Stimulated activated naive CD8-positive, alpha-beta T cell treated with anti-CD3 and anti-CD28 coated beads, Interleukin-15, amount 100 ng/mL, for 72 hours (primary cell): ENCODE measurements at regions not wholly inside any gene's neighbourhood (a gene's known extent, or its start where the extent isn't known, plus 50 kb on each side); places are given as distances from the start of the nearest gene placed in this dataset.

Experiments
- ATAC-seq: fragments of 150-1000 bp; cut with Tn5 transposase; 2 replicates; pipeline ENCODE4 v1.10.0; 2021; ENCODE audit warnings: mild to moderate bottlenecking, moderate library complexity
- DNase-seq, 2 donors: peaks; one replicate each; pipeline ENCODE4 v3.0.0; 2021 to 2022
- H3K27ac Mint-ChIP-seq, 2 donors: one replicate each; pipeline ENCODE4 v1.8.0; 2022; ENCODE audit warnings: mild to moderate bottlenecking in 2 of 2, mixed read lengths in 2 of 2, moderate library complexity in 2 of 2
- H3K27me3 Mint-ChIP-seq: one replicate; pipeline ENCODE4 v1.8.0; 2022; ENCODE audit warnings: mixed read lengths
- H3K4me1 Mint-ChIP-seq: one replicate; pipeline ENCODE4 v1.8.0; 2022; ENCODE audit warnings: mild to moderate bottlenecking, mixed read lengths
- H3K4me3 Mint-ChIP-seq, 2 donors: one replicate each; pipeline ENCODE4 v1.8.0; 2022; ENCODE audit warnings: mild to moderate bottlenecking in 2 of 2, mixed read lengths in 2 of 2, moderate library complexity in 1 of 2
- H3K9me3 Mint-ChIP-seq, 2 donors: one replicate each; pipeline ENCODE4 v1.8.0; 2022; ENCODE audit warnings: mixed read lengths in 2 of 2

- ATAC-seq: no peak
- Mint-ChIP-seq H3K27me3 (no peaks in the 10 kb centered on the region), H3K9me3 (no peaks in the 10 kb centered on the region)
Measured at GRCh38 chr5:125778791-125779190, 644.4 kb upstream of the GRAMD2B start.

GRCh38 chr5:125785407-125785806, 637.8 kb upstream of the GRAMD2B start:
- no peaks in the 10 kb centered on the region for H3K27me3 Mint-ChIP-seq
- no peak overlapping the region for H3K4me3 Mint-ChIP-seq
- ATAC-seq: no peak
- no peaks in the 10 kb centered on the region for H3K9me3 Mint-ChIP-seq
- H3K27ac Mint-ChIP-seq: no peak overlapping the region
- H3K4me1 Mint-ChIP-seq: no peaks in the 10 kb centered on the region
- DNase-seq: no peak

More at GRCh38 chr5:125778791-125779190, 644.4 kb upstream of the GRAMD2B start:
- Mint-ChIP-seq H3K4me1 (no peaks in the 10 kb centered on the region), H3K27ac (no peak overlapping the region), H3K4me3 (no peak overlapping the region)
- no peak for DNase-seq

GRCh38 chr5:125786021-125786420, 637.2 kb upstream of the GRAMD2B start:
- no peak overlapping the region for H3K4me3 Mint-ChIP-seq
- H3K27me3 Mint-ChIP-seq: no peaks in the 10 kb centered on the region
- DNase-seq (no peak), ATAC-seq (no peak)
- no peaks in the 10 kb centered on the region for H3K4me1 Mint-ChIP-seq
- no peak overlapping the region for H3K27ac Mint-ChIP-seq
- no peaks in the 10 kb centered on the region for H3K9me3 Mint-ChIP-seq

GRCh38 chr5:125793470-125793869, 629.7 kb upstream of the GRAMD2B start:
- DNase-seq (no peak), ATAC-seq (no peak)
- no peak overlapping the region for H3K4me3 Mint-ChIP-seq
- H3K4me1 Mint-ChIP-seq: no peaks in the 10 kb centered on the region
- H3K9me3 Mint-ChIP-seq: peaks cover 5 to 20% of the 10 kb centered on the region in 2 donors
- H3K27me3 Mint-ChIP-seq: no peaks in the 10 kb centered on the region
- H3K27ac Mint-ChIP-seq: no peak overlapping the region

- no peak for DNase-seq
- Mint-ChIP-seq H3K27me3 (no peaks in the 10 kb centered on the region), H3K4me1 (no peaks in the 10 kb centered on the region), H3K4me3 (no peak overlapping the region), H3K9me3 (peaks cover 10 to 26% of the 10 kb centered on the region in 2 donors), H3K27ac (no peak overlapping the region)
- ATAC-seq: no peak
Measured at GRCh38 chr5:125794922-125795321, 628.3 kb upstream of the GRAMD2B start.

GRCh38 chr5:125798307-125798706, 624.9 kb upstream of the GRAMD2B start:
- Mint-ChIP-seq H3K9me3 (peaks cover 7 to 28% of the 10 kb centered on the region in 2 donors), H3K4me1 (no peaks in the 10 kb centered on the region), H3K27ac (no peak overlapping the region), H3K4me3 (no peak overlapping the region), H3K27me3 (no peaks in the 10 kb centered on the region)
- ATAC-seq: no peak
- DNase-seq: no peak

- no peak overlapping the region for H3K4me3 Mint-ChIP-seq
- no peaks in the 10 kb centered on the region for H3K4me1 Mint-ChIP-seq
- ATAC-seq (no peak), DNase-seq (no peak)
- H3K27me3 Mint-ChIP-seq: no peaks in the 10 kb centered on the region
- H3K9me3 Mint-ChIP-seq: peaks cover 0 to 4% of the 10 kb centered on the region in 2 donors
- no peak overlapping the region for H3K27ac Mint-ChIP-seq
Measured at GRCh38 chr5:125812651-125813050, 610.6 kb upstream of the GRAMD2B start.

GRCh38 chr5:125813221-125813974, 609.8 kb upstream of the GRAMD2B start:
- H3K9me3 Mint-ChIP-seq: peaks cover 0 to 4% of the 10 kb centered on the region in 2 donors
- DNase-seq (no peak), ATAC-seq (no peak)
- no peaks in the 10 kb centered on the region for H3K27me3 Mint-ChIP-seq
- H3K4me1 Mint-ChIP-seq: no peaks in the 10 kb centered on the region
- H3K4me3 Mint-ChIP-seq: no peak overlapping the region
- H3K27ac Mint-ChIP-seq: no peak overlapping the region

GRCh38 chr5:125814119-125814518, 609.1 kb upstream of the GRAMD2B start:
- H3K4me3 Mint-ChIP-seq: no peak overlapping the region
- ATAC-seq: no peak
- no peaks in the 10 kb centered on the region for H3K27me3 Mint-ChIP-seq

GRCh38 chr5:125823572-125823971, 599.6 kb upstream of the GRAMD2B start:
- Mint-ChIP-seq H3K4me1 (no peaks in the 10 kb centered on the region), H3K9me3 (peaks cover 5 to 29% of the 10 kb centered on the region in 2 donors), H3K27me3 (no peaks in the 10 kb centered on the region), H3K4me3 (no peak overlapping the region), H3K27ac (no peak overlapping the region)
- DNase-seq (no peak), ATAC-seq (no peak)

More at GRCh38 chr5:125814119-125814518, 609.1 kb upstream of the GRAMD2B start:
- no peak overlapping the region for H3K27ac Mint-ChIP-seq
- no peak for DNase-seq
- H3K4me1 Mint-ChIP-seq: no peaks in the 10 kb centered on the region
- H3K9me3 Mint-ChIP-seq: peaks cover 0 to 4% of the 10 kb centered on the region in 2 donors

- ATAC-seq (no peak), DNase-seq (no peak)
- Mint-ChIP-seq H3K27ac (peak overlapping the region in 1 of 2 donors; percentile 20), H3K4me3 (no peak overlapping the region), H3K27me3 (no peaks in the 10 kb centered on the region), H3K4me1 (no peaks in the 10 kb centered on the region), H3K9me3 (peaks cover 5 to 36% of the 10 kb centered on the region in 2 donors)
Measured at GRCh38 chr5:125826214-125826613, 597.0 kb upstream of the GRAMD2B start.

- no peak overlapping the region for H3K4me3 Mint-ChIP-seq
- no peak for ATAC-seq
Measured at GRCh38 chr5:125829349-125829748, 593.9 kb upstream of the GRAMD2B start.

GRCh38 chr5:125833398-125833797, 589.8 kb upstream of the GRAMD2B start:
- ATAC-seq (no peak), DNase-seq (no peak)
- no peak overlapping the region for H3K27ac Mint-ChIP-seq
- H3K9me3 Mint-ChIP-seq: peaks cover 0 to 8% of the 10 kb centered on the region in 2 donors
- no peaks in the 10 kb centered on the region for H3K4me1 Mint-ChIP-seq
- H3K4me3 Mint-ChIP-seq: no peak overlapping the region
- H3K27me3 Mint-ChIP-seq: no peaks in the 10 kb centered on the region

More at GRCh38 chr5:125829349-125829748, 593.9 kb upstream of the GRAMD2B start:
- no peak overlapping the region for H3K27ac Mint-ChIP-seq
- peaks cover 5 to 22% of the 10 kb centered on the region in 2 donors for H3K9me3 Mint-ChIP-seq
- no peaks in the 10 kb centered on the region for H3K27me3 Mint-ChIP-seq
- DNase-seq: no peak
- no peaks in the 10 kb centered on the region for H3K4me1 Mint-ChIP-seq

GRCh38 chr5:125834438-125835115, 588.6 kb upstream of the GRAMD2B start:
- Mint-ChIP-seq H3K9me3 (peaks cover 0 to 8% of the 10 kb centered on the region in 2 donors), H3K4me1 (no peaks in the 10 kb centered on the region), H3K27me3 (no peaks in the 10 kb centered on the region), H3K4me3 (no peak overlapping the region), H3K27ac (no peak overlapping the region)
- DNase-seq: no peak
- no peak for ATAC-seq

- Mint-ChIP-seq H3K27me3 (no peaks in the 10 kb centered on the region), H3K9me3 (peaks cover 0 to 2% of the 10 kb centered on the region in 2 donors), H3K27ac (no peak overlapping the region), H3K4me3 (no peak overlapping the region), H3K4me1 (no peaks in the 10 kb centered on the region)
- no peak for ATAC-seq
- DNase-seq: no peak
Measured at GRCh38 chr5:125835293-125836172, 587.7 kb upstream of the GRAMD2B start.
